ENCODE measurements at regions not wholly inside any gene's neighbourhood (a gene's known extent, or its start where the extent isn't known, plus 50 kb on each side); places are given as distances from the start of the nearest gene placed in this dataset.
"Not testable (repeated sequence)": the region's sequence is repeated elsewhere in the genome, so short reads cannot be mapped to it uniquely, and the experiment has no call there.

GRCh38 chr12:127133675-127134335, 1133.2 kb upstream of the TMEM132C start:
- peak in 1 of 2 donors; percentile 59 for DNase-seq (ENCODE audit: low read depth in 1 of 2, low spot score in 1 of 2)
- TF ChIP-seq CTCF (IDR thresholded peaks at IDR 0.05; ENCODE audit: low read depth, low read length), result no peak
- peaks cover 8% of the 10 kb centered on the region for H3K4me1 ChIP-seq (ENCODE audit: low read depth)

GRCh38 chr12:127140864-127141484, 1126.0 kb upstream of the TMEM132C start:
- not testable (repeated sequence) for DNase-seq (ENCODE audit: low read depth in 1 of 2, low spot score in 1 of 2); H3K4me1 ChIP-seq (ENCODE audit: low read depth); H3K36me3 ChIP-seq; H3K9me3 ChIP-seq (ENCODE audit: low read depth); H3K27me3 ChIP-seq; H3K4me3 ChIP-seq; H3K27ac ChIP-seq

More at GRCh38 chr12:127133675-127134335, 1133.2 kb upstream of the TMEM132C start:
- Histone ChIP-seq H3K27ac (peak overlapping the region; percentile 55), H3K36me3 (no peaks in the 10 kb centered on the region), H3K9me3 (ENCODE audit: low read depth) (no peaks in the 10 kb centered on the region), H3K27me3 (no peaks in the 10 kb centered on the region), H3K4me3 (no peak overlapping the region)

- H3K4me3 ChIP-seq, result no peak overlapping the region
These were observed 1124.0 kb upstream of the TMEM132C start for GRCh38 chr12:127143020-127143419.

GRCh38 chr12:127144770-127145169, 1122.2 kb upstream of the TMEM132C start:
- TF ChIP-seq CTCF (IDR thresholded peaks at IDR 0.05; ENCODE audit: low read depth, low read length), result no peak
- no peak for DNase-seq (ENCODE audit: low read depth in 1 of 2, low spot score in 1 of 2)
- Histone ChIP-seq H3K4me3 (no peak overlapping the region), H3K27me3 (no peaks in the 10 kb centered on the region), H3K27ac (no peak overlapping the region), H3K9me3 (ENCODE audit: low read depth) (no peaks in the 10 kb centered on the region), H3K4me1 (ENCODE audit: low read depth) (no peaks in the 10 kb centered on the region), H3K36me3 (no peaks in the 10 kb centered on the region)

More at GRCh38 chr12:127143020-127143419, 1124.0 kb upstream of the TMEM132C start:
- Histone ChIP-seq H3K36me3 (no peaks in the 10 kb centered on the region), H3K9me3 (ENCODE audit: low read depth) (no peaks in the 10 kb centered on the region), H3K27me3 (no peaks in the 10 kb centered on the region), H3K4me1 (ENCODE audit: low read depth) (no peaks in the 10 kb centered on the region), H3K27ac (no peak overlapping the region)
- DNase-seq (ENCODE audit: low read depth in 1 of 2, low spot score in 1 of 2), result peak in 1 of 2 donors; percentile 21
- no peak for TF ChIP-seq CTCF (IDR thresholded peaks at IDR 0.05; ENCODE audit: low read depth, low read length)

- no peaks in the 10 kb centered on the region for H3K4me1 ChIP-seq (ENCODE audit: low read depth)
- no peaks in the 10 kb centered on the region for H3K27me3 ChIP-seq
- no peak for TF ChIP-seq CTCF (IDR thresholded peaks at IDR 0.05; ENCODE audit: low read depth, low read length)
- no peak for DNase-seq (ENCODE audit: low read depth in 1 of 2, low spot score in 1 of 2)
- H3K4me3 ChIP-seq, result no peak overlapping the region
- H3K27ac ChIP-seq, result no peak overlapping the region
- no peaks in the 10 kb centered on the region for H3K9me3 ChIP-seq (ENCODE audit: low read depth)
- no peaks in the 10 kb centered on the region for H3K36me3 ChIP-seq
These were observed 1121.6 kb upstream of the TMEM132C start for GRCh38 chr12:127145241-127145928.
